Stimulated activated CD8-positive, alpha-beta memory T cell treated with anti-CD3 and anti-CD28 coated beads, Interleukin-15, amount 100 ng/mL, for 24 hours (primary cell): ENCODE measurements at regions not wholly inside any gene's neighbourhood (a gene's known extent, or its start where the extent isn't known, plus 50 kb on each side); places are given as distances from the start of the nearest gene placed in this dataset.

ENCODE experiments used
- DNase-seq: peaks from one replicate; pipeline ENCODE4 v3.0.0-alpha.2; 2020; ENCODE audit warnings: low read depth

GRCh38 chr13:107392205-107392604 is 823.1 kb downstream of the LIG4 start:
- no peak for DNase-seq

GRCh38 chr13:107387525-107387924 is 819.6 kb upstream of the ARGLU1 start:
- DNase-seq = no peak

- DNase-seq = no peak
Measured at GRCh38 chr13:107379407-107380155, 811.6 kb upstream of the ARGLU1 start.

- no peak for DNase-seq
Measured at GRCh38 chr13:107376341-107377125, 808.6 kb upstream of the ARGLU1 start.

GRCh38 chr13:107375701-107376340 is 807.9 kb upstream of the ARGLU1 start:
- no peak for DNase-seq

GRCh38 chr13:107374038-107374437 is 806.1 kb upstream of the ARGLU1 start:
- DNase-seq = no peak

- DNase-seq = no peak
Measured at GRCh38 chr13:107373551-107373950, 805.6 kb upstream of the ARGLU1 start.

- DNase-seq = no peak
Measured at GRCh38 chr13:107370015-107370785, 802.3 kb upstream of the ARGLU1 start.

GRCh38 chr13:107367258-107367657 is 799.3 kb upstream of the ARGLU1 start:
- DNase-seq = no peak

- DNase-seq = no peak
Measured at GRCh38 chr13:107365466-107366215, 797.7 kb upstream of the ARGLU1 start.

GRCh38 chr13:107364658-107365057 is 796.7 kb upstream of the ARGLU1 start:
- no peak for DNase-seq

- DNase-seq = no peak
Measured at GRCh38 chr13:107361666-107362065, 793.7 kb upstream of the ARGLU1 start.

- DNase-seq = no peak
Measured at GRCh38 chr13:107360010-107360409, 792.1 kb upstream of the ARGLU1 start.

GRCh38 chr13:107358866-107359265 is 790.9 kb upstream of the ARGLU1 start:
- DNase-seq = no peak

GRCh38 chr13:107351305-107351704 is 783.4 kb upstream of the ARGLU1 start:
- DNase-seq = no peak

GRCh38 chr13:107348925-107349324 is 781.0 kb upstream of the ARGLU1 start:
- no peak for DNase-seq

- no peak for DNase-seq
Measured at GRCh38 chr13:107348471-107348870, 780.5 kb upstream of the ARGLU1 start.

GRCh38 chr13:107347641-107348369 is 779.9 kb upstream of the ARGLU1 start:
- DNase-seq = no peak

GRCh38 chr13:107342747-107343146 is 774.8 kb upstream of the ARGLU1 start:
- DNase-seq = no peak

- DNase-seq = no peak
Measured at GRCh38 chr13:107339209-107339608, 771.3 kb upstream of the ARGLU1 start.

GRCh38 chr13:107332188-107332587 is 764.3 kb upstream of the ARGLU1 start:
- no peak for DNase-seq
